ENCODE measurements at regions not wholly inside any gene's neighbourhood (a gene's known extent, or its start where the extent isn't known, plus 50 kb on each side); places are given as distances from the start of the nearest gene placed in this dataset.
A peak's percentile ranks its signal among the peaks of the same experiment; 100 is the strongest.

- no peak for DNase-seq
Observed at GRCh38 chr12:11568762-11569478, 80.6 kb upstream of the ETV6 start.

GRCh38 chr12:11569716-11570115 is 79.8 kb upstream of the ETV6 start:
- DNase-seq, result no peak

GRCh38 chr12:11573880-11574279 is 75.6 kb upstream of the ETV6 start:
- DNase-seq, result no peak

GRCh38 chr12:11576104-11576503 is 73.4 kb upstream of the ETV6 start:
- DNase-seq, result no peak

- DNase-seq, result no peak
Observed at GRCh38 chr12:11577658-11578260, 71.7 kb upstream of the ETV6 start.

GRCh38 chr12:11578461-11578993 is 70.9 kb upstream of the ETV6 start:
- DNase-seq, result no peak

- no peak for DNase-seq
Observed at GRCh38 chr12:11580125-11580751, 69.2 kb upstream of the ETV6 start.

- peak; percentile 53 for DNase-seq
Observed at GRCh38 chr12:11581179-11581755, 68.2 kb upstream of the ETV6 start.

- DNase-seq, result no peak
Observed at GRCh38 chr12:11584221-11584855, 65.1 kb upstream of the ETV6 start.

- no peak for DNase-seq
Observed at GRCh38 chr12:11592484-11592883, 57.0 kb upstream of the ETV6 start.

- DNase-seq, result no peak
Observed at GRCh38 chr12:11593013-11593412, 56.5 kb upstream of the ETV6 start.

- no peak for DNase-seq
Observed at GRCh38 chr12:11595080-11595479, 54.4 kb upstream of the ETV6 start.

- no peak for DNase-seq
Observed at GRCh38 chr12:11596141-11596540, 53.3 kb upstream of the ETV6 start.

- DNase-seq, result no peak
Observed at GRCh38 chr12:11598900-11599299, 50.6 kb upstream of the ETV6 start.

Measured in effector CD8-positive, alpha-beta T cell (primary cell).